HepG2 (cell line): ENCODE measurements at regions not wholly inside any gene's neighbourhood (a gene's known extent, or its start where the extent isn't known, plus 50 kb on each side); places are given as distances from the start of the nearest gene placed in this dataset.
A peak's percentile ranks its signal among the peaks of the same experiment; 100 is the strongest.

Experiments used
- ATAC-seq: fragments of 200-7000 bp; cut with Tn5 transposase; 3 replicates; pipeline ENCODE4 v1.9.1; 2020; ENCODE audit warnings: mild to moderate bottlenecking, moderate library complexity
- BruUV-seq: library from RNA; stranded (reverse); fragments of 400-500 nt; replicated peaks from 2 replicates; lab custom pipeline; 2021; lab: Mats Ljungman, UMichigan
- CTCF ChIA-PET: fragments of 300-600 bp; formaldehyde crosslinking; extraction: SDS; loops from one replicate; lab custom pipeline; 2021; ENCODE audit warnings: low total read pairs, inconsistent platforms, low intra/inter-chr PET ratio; lab: Yijun Ruan, JAX
- POLR2A ChIA-PET: fragments of 350-600 bp; sonication (Branson Sonifier 250); formaldehyde crosslinking; loops from one replicate; lab custom pipeline; 2020; ENCODE audit warnings: antibody characterized with exemption, inconsistent platforms; lab: Yijun Ruan, JAX
- DNase-seq: peaks from one replicate; pipeline ENCODE4 v3.0.0-alpha.2; 2015; ENCODE audit warnings: low spot score
- FAIRE-seq: peaks from 3 replicates; lab custom pipeline; 2011; peaks lifted over from hg19 to GRCh38; lab: Jason Lieb, UNC
- H2AFZ ChIP-seq: one replicate; pipeline ENCODE4 v1.6.1; 2011; ENCODE audit warnings: low read length, inconsistent platforms
- H3K27ac ChIP-seq: fragments of 300-600 bp; 3 replicates; pipeline ENCODE4 v1.8.0; 2011; ENCODE audit warnings: mixed run types, mild to moderate bottlenecking, mixed read lengths, low read length, inconsistent platforms; ENCODE audit not compliant: insufficient read depth; ENCODE audit errors: extremely low read length
- H3K27me3 ChIP-seq, 2 experiments: fragments of 200-600 bp in 1 of 2; 2 replicates in 1 of 2; 3 replicates in 1 of 2; pipeline versions ENCODE4 v1.6.0 to v1.8.0; 2011; ENCODE audit warnings: low read length in 2 of 2, mild to moderate bottlenecking in 2 of 2, moderate library complexity in 2 of 2, inconsistent platforms in 1 of 2; ENCODE audit not compliant: insufficient read depth in 2 of 2, control insufficient read depth in 1 of 2
- H3K36me3 ChIP-seq, 2 experiments: fragments of 200-600 bp in 1 of 2; replicated peaks in 1 of 2; 2 replicates in 1 of 2; 3 replicates in 1 of 2; pipeline versions ENCODE4 v1.5.1 to v1.8.0; 2011; ENCODE audit warnings: low read length in 2 of 2, inconsistent platforms in 1 of 2; ENCODE audit not compliant: insufficient read depth in 2 of 2, control insufficient read depth in 1 of 2
- H3K4me1 ChIP-seq: 2 replicates; pipeline ENCODE4 v1.5.1; 2012; ENCODE audit warnings: low read length, inconsistent platforms; ENCODE audit not compliant: insufficient read depth
- H3K4me2 ChIP-seq: 2 replicates; pipeline ENCODE4 v1.6.0; 2011; ENCODE audit warnings: low read depth, low read length, inconsistent platforms
- H3K4me3 ChIP-seq, 3 experiments: fragments of 200-600 bp in 1 of 3; sonication (generic), shearing (Covaris generic) in 1 of 3; replicated peaks in 1 of 3; 2 replicates each; pipeline ENCODE4 v1.5.1; 2011 to 2016; ENCODE audit warnings: low read length in 3 of 3, inconsistent platforms in 2 of 3, low read depth in 2 of 3, mild to moderate bottlenecking in 2 of 3, control low read depth in 1 of 3, mixed read lengths in 1 of 3; ENCODE audit not compliant: insufficient read depth in 1 of 3
- H3K79me2 ChIP-seq: one replicate; pipeline ENCODE4 v1.6.1; 2011; ENCODE audit warnings: low read length, inconsistent platforms; ENCODE audit not compliant: insufficient read depth
- H3K9ac ChIP-seq: 2 replicates; pipeline ENCODE4 v1.6.0; 2011; ENCODE audit warnings: mild to moderate bottlenecking, low read depth, low read length, inconsistent platforms; ENCODE audit not compliant: insufficient read depth
- H3K9me3 ChIP-seq: 2 replicates; pipeline ENCODE4 v1.5.1; 2012; ENCODE audit warnings: mild to moderate bottlenecking, low read length
- H4K20me1 ChIP-seq: 2 replicates; pipeline ENCODE4 v1.6.0; 2011; ENCODE audit warnings: inconsistent platforms, mild to moderate bottlenecking, low read length, moderate library complexity; ENCODE audit not compliant: insufficient read depth
- CTCF ChIP-seq: sonication (generic); formaldehyde crosslinking; IDR thresholded peaks from 2 replicates; pipeline ENCODE4 v1.5.0; 2020; ENCODE audit warnings: mild to moderate bottlenecking, missing genetic modification reagents, moderate library complexity
- SMC3 ChIP-seq: IDR thresholded peaks from 2 replicates; pipeline ENCODE4 v1.6.1; 2011; ENCODE audit warnings: low read length, improper control_type of control experiment
- STAG1 ChIP-seq: sonication (generic); formaldehyde crosslinking; IDR thresholded peaks from 2 replicates; pipeline ENCODE4 v1.4.0; 2020; ENCODE audit warnings: missing genetic modification reagents
- ZNF318 ChIP-seq: sonication (generic); formaldehyde crosslinking; IDR thresholded peaks from 2 replicates; pipeline ENCODE4 v1.4.0; 2020; ENCODE audit warnings: mild to moderate bottlenecking, missing genetic modification reagents
- ZNF33B ChIP-seq: sonication (generic); formaldehyde crosslinking; IDR thresholded peaks from 2 replicates; pipeline ENCODE4 v1.5.1; 2020; ENCODE audit warnings: mild to moderate bottlenecking, missing genetic modification reagents
- whole genome bisulfite sequencing: methylation state at CpG from one replicate; pipeline ENCODE4 v1.1.6; 2017; ENCODE audit warnings: low lambda C conversion rate; 5-methylcytosine and 5-hydroxymethylcytosine counted together
- in situ Hi-C: cut with HindIII; loops from 2 replicates; pipeline ENCODE4 v1.10.0; 2017; ENCODE audit warnings: low pct_unique_long_range_greater_than_20kb; ENCODE audit not compliant: extremely low pct_ligation_motif_present
- intact Hi-C: fragments of 100-400 bp; cut with micrococcal nuclease; formaldehyde crosslinking; loops from one replicate; pipeline ENCODE4 v1.10.0; 2022; ENCODE audit not compliant: unreplicated experiment

DNA sequence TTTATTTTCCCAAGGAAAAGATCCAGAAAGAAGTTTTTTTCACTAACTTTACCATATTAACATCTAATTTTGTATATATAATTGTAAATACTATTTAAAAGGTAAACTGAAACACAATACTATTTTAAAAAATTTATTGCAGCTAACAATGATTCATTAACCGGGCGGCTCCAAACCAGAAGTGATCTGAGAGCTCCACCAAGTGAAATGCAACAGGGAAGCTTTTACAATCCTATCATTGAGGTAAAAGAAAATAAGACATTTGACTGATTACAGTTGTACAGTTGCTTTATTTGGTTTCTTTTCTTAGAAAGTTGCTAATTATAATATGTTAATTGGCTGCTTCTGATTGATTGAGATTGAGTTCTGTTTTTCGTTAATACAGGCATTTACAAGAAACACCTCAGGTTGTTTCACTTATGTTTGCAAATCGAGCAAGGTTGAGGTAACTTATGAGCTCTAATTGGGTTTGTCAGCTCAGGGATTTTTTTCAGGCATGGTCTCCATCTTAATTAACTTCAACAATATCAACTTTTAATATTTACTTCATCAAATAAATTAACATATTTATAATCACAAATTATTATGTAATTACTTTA lies 220.2 kb upstream of the UGT8 start:
- no TSS peak for BruUV-seq
- POLR2A ChIA-PET: no interaction called here
- no peaks in the 10 kb centered on the region for H3K79me2 ChIP-seq
- no peak overlapping the region for H3K4me3 ChIP-seq
- H3K27me3 ChIP-seq: no peaks in the 10 kb centered on the region
- H3K9me3 ChIP-seq: no peaks in the 10 kb centered on the region
- no peaks in the 10 kb centered on the region for H3K36me3 ChIP-seq
- TF ChIP-seq STAG1 (CRISPR knock-in tag): peak; percentile 57
- no peak for TF ChIP-seq ZNF33B (CRISPR knock-in tag)
- no peak for TF ChIP-seq ZNF318 (CRISPR knock-in tag)
- 0 out of 2 replicates have a peak, but pooled peaks have one; percentile 20 for TF ChIP-seq SMC3
- peak; percentile 41 for TF ChIP-seq CTCF
- H4K20me1 ChIP-seq: no peaks in the 10 kb centered on the region
- no peak overlapping the region for H3K4me2 ChIP-seq
- intact Hi-C loops (loop anchor here (2.0 to 5.0 kb wide), 2 partner anchors 426 to 501 kb away; no protein-coding TSS in a partner anchor), in situ Hi-C loops (loop anchor here (10.0 kb wide), 1 partner anchor 424 kb away; no protein-coding TSS in a partner anchor)
- no peak for DNase-seq
- H3K9ac ChIP-seq: no peak overlapping the region
- FAIRE-seq: no peak
- no peak for ATAC-seq
- no peak overlapping the region for H2AFZ ChIP-seq
- CTCF ChIA-PET: interaction anchor here (1.3 kb wide), 1 partner anchor 426 kb away, joined by 3 read pairs; no protein-coding TSS in a partner anchor
- WGBS: under 1% methylated on average over 4 of the region's 4 CpGs
- no peak overlapping the region for H3K27ac ChIP-seq
- no peaks in the 10 kb centered on the region for H3K4me1 ChIP-seq
